ENCODE measurements at regions not wholly inside any gene's neighbourhood (a gene's known extent, or its start where the extent isn't known, plus 50 kb on each side); places are given as distances from the start of the nearest gene placed in this dataset.
"Not testable (repeated sequence)": the region's sequence is repeated elsewhere in the genome, so short reads cannot be mapped to it uniquely, and the experiment has no call there.

- no peaks in the 10 kb centered on the region for H3K36me3 ChIP-seq
- TF ChIP-seq CTCF (IDR thresholded peaks at IDR 0.05) = peak in 1 of 9 donors; percentile 15
- H3K27me3 ChIP-seq = no peaks in the 10 kb centered on the region
- 39 to 41% methylated on average over 10 of the region's 10 CpGs for WGBS, 2 donors
- intact Hi-C loops (cut with DNase I) = loop anchor here in 1 of 10 donors (5.0 kb wide), 2 partner anchors 59 to 171 kb away; partner anchors contain the start of genes AMN1 and RESF1
- ATAC-seq (peak in 7 of 8 donors; percentile 58 to 76 (median 69)), DNase-seq (peak; percentile 20 to 51)
- H3K9me3 ChIP-seq = peaks cover 0 to 34% (median 0%) of the 10 kb centered on the region in 11 donors
- H3K4me1 ChIP-seq = peaks cover 2 to 54% (median 11%) of the 10 kb centered on the region in 9 donors
- peak overlapping the region in 6 of 10 donors; percentile 8 to 92 (median 49) for H3K27ac ChIP-seq
- H3K4me3 ChIP-seq = no peak overlapping the region
These were observed 61.3 kb upstream of the RESF1 start for GRCh38 chr12:31897781-31898503.

- intact Hi-C loops (cut with DNase I) = loop anchor here in 1 of 10 donors (5.0 kb wide), 2 partner anchors 60 to 170 kb away; partner anchors contain the start of genes AMN1 and RESF1
- DNase-seq, H3K4me3 ChIP-seq, ATAC-seq, H3K36me3 ChIP-seq, H3K27me3 ChIP-seq: not testable (repeated sequence)
- Histone ChIP-seq H3K4me1 (peaks cover 2 to 54% (median 11%) of the 10 kb centered on the region in 9 donors), H3K27ac (peak overlapping the region in 7 of 10 donors; percentile 8 to 92 (median 34)), H3K9me3 (peaks cover 0 to 36% (median 0%) of the 10 kb centered on the region in 11 donors)
- WGBS, 2 donors = 92 to 93% methylated on average over 8 of the region's 8 CpGs
These were observed 62.1 kb upstream of the RESF1 start for GRCh38 chr12:31897092-31897491.

GRCh38 chr12:31896514-31897039 is 62.6 kb upstream of the RESF1 start:
- ATAC-seq (peak; percentile 28 to 85 (median 70)), DNase-seq (peak in 1 of 2 donors; percentile 38)
- H3K27me3 ChIP-seq = no peaks in the 10 kb centered on the region
- H3K4me1 ChIP-seq = peaks cover 2 to 55% (median 11%) of the 10 kb centered on the region in 9 donors
- 38 to 43% methylated on average over 6 of the region's 6 CpGs for WGBS, 2 donors
- no peaks in the 10 kb centered on the region for H3K36me3 ChIP-seq
- no peak for TF ChIP-seq CTCF (IDR thresholded peaks at IDR 0.05)
- no peak overlapping the region for H3K4me3 ChIP-seq
- peak overlapping the region in 7 of 10 donors; percentile 13 to 92 (median 34) for H3K27ac ChIP-seq
- intact Hi-C loops (cut with DNase I) = loop anchor here in 1 of 10 donors (5.0 kb wide), 2 partner anchors 61 to 169 kb away; partner anchors contain the start of genes AMN1 and RESF1
- H3K9me3 ChIP-seq = peaks cover 0 to 35% (median 0%) of the 10 kb centered on the region in 11 donors

GRCh38 chr12:31895449-31896150 is 63.6 kb upstream of the RESF1 start:
- Histone ChIP-seq H3K27ac (peak overlapping the region in 4 of 10 donors; percentile 13 to 92 (median 44)), H3K4me1 (peaks cover 2 to 64% (median 11%) of the 10 kb centered on the region in 9 donors), H3K27me3 (no peaks in the 10 kb centered on the region), H3K9me3 (peaks cover 0 to 37% (median 0%) of the 10 kb centered on the region in 11 donors), H3K4me3 (no peak overlapping the region), H3K36me3 (no peaks in the 10 kb centered on the region)
- ATAC-seq = no peak
- intact Hi-C loops (cut with DNase I) = loop anchor here in 1 of 10 donors (5.0 kb wide), 2 partner anchors 62 to 168 kb away; partner anchors contain the start of genes AMN1 and RESF1
- TF ChIP-seq CTCF (IDR thresholded peaks at IDR 0.05) = no peak
- WGBS, 2 donors = 96% methylated on average over 8 of the region's 8 CpGs
- no peak for DNase-seq

Data from heart right ventricle (tissue), 16 donors.